HG03135 (cell line): ENCODE measurements at regions not wholly inside any gene's neighbourhood (a gene's known extent, or its start where the extent isn't known, plus 50 kb on each side); places are given as distances from the start of the nearest gene placed in this dataset.

Source experiments
- ATAC-seq: cut with Tn5 transposase; IDR thresholded peaks from one replicate; pipeline ENCODE4 v1.9.1; 2021; ENCODE audit warnings: mild to moderate bottlenecking, moderate library complexity; ENCODE audit not compliant: unreplicated experiment

- no peak for ATAC-seq
Observed at GRCh38 chr9:7961076-7961475, 161.5 kb upstream of the DMAC1 start.

DNA sequence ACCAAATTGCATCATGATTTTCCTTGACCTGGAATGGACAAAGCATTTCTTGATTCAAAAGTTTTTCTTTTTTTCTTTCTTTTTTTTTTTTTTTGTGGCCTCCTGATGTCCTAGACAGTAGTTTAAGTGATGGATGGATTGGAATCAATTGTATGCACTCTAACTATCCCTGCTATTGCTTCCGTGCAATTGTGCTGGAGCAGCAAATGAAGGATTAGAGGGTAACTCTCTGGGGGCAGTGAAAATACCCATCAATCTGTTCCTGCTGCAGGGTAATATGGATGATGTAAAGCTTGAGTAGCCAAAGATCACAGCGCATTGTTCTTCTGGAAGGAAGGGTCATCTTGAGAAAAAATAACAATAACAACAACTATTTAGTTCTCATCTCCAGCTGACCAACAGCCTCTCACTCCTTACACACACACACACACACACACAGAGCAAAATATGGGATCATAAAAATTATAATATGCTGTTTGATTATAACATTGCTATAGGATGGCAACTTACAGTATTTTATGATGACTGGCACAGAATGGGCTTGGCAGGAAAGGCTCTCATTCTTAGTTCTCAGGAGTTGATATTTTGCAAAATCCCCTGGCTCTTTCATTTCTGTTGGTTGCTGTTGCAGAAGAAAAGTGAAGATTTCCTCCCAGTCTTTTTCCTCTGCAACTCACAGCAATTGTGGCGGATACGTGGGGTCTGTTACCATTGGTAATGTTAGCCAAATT lies 160.9 kb upstream of the DMAC1 start:
- ATAC-seq = no peak

GRCh38 chr9:7957803-7958202 lies 158.2 kb upstream of the DMAC1 start:
- ATAC-seq = no peak

GRCh38 chr9:7947577-7947976 lies 148.0 kb upstream of the DMAC1 start:
- no peak for ATAC-seq

- no peak for ATAC-seq
Observed at GRCh38 chr9:7946458-7946857, 146.9 kb upstream of the DMAC1 start.

GRCh38 chr9:7944572-7944971 lies 145.0 kb upstream of the DMAC1 start:
- ATAC-seq = no peak

DNA sequence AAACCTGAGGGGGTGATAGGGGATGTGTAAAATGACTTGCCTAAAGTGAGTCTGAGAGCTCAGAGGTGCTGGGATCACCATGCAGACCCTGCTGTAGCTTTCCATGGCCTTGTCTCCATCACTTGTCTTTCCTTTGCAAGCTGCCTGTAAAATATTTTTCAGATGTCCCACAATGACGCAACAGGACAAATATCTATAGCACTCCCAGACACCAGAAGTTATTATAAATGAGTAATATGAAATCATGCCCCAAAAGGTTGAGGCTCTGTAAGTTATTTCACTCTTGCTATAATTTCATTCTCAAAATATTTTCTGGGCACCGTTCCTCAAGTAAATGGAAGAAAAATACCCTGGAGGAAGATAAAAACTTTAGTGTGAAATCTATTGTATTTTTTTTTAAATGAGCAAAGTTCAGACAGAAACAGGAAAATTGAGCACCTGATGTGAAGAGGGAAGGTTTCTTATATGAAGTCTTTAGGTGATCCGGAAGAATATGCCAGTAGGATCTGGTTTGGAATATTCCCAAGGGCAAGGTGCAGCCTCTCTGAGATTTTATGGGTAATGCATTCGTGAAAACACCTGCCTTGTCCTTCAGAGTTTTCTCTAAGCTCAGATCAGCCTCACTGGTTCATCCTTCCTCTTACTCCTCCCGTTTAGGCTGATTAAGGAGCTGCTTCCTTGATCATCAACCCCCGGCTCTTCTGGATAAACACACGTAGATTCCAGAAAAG lies 138.3 kb upstream of the DMAC1 start:
- no peak for ATAC-seq

DNA sequence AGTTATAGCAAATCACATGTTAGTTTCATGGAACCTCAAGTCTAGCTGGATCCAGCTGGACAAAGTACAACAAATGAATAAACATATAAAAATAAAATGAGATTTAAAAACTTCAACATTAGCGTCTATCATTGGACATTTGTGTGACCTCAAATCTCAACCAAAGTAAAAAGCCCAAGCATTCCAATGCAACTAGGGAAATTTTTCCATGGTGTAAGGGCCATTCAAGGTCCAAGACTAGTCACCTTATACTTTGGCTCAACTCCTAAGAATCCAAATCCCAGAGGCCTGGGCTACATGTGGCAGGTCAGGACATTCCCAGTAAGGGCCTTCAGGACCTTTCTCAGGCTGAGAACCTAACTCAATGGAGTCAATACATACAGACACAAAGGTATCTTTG lies 137.4 kb upstream of the DMAC1 start:
- no peak for ATAC-seq

DNA sequence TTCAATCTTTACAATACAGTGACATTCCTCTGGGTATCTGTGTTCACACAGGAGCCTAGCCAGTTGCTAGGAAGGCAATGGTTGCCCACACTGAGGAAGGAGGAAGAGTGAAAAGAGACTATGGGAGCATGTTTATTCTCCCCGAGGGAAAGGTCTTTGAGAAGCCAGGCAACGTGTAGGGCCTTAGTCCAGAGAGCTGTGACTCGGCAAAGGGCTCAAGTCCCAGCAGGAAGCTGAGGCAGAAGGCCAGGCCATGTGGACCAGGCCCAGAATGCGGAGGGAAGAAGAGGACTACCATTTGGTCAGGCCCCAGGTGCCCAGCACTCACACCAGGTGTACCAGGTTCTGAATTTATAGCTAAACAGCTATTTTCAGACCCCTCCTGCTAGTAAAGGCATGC lies 136.6 kb upstream of the DMAC1 start:
- ATAC-seq = no peak

DNA sequence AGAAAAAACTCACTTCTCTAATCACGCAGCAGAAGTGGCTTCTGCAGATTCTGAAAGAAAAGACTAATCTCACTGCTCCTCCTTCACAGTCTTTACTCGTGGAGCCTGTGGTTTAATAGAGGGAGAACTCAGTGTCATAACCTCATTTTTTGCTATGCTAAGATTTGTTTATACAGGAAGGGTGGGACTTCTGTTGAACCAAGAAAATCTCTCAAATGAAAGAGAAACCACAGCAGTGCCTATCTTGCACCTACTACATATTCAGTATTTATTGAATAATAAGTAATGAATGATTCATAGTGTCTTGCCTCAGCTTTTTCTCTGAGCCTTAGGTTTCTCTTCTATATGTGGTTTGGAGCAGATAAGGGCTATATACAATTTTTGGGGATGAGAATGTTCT lies 136.1 kb upstream of the DMAC1 start:
- ATAC-seq = peak; percentile 77

GRCh38 chr9:7932767-7933166 lies 133.2 kb upstream of the DMAC1 start:
- ATAC-seq = no peak

GRCh38 chr9:7930613-7931012 lies 131.0 kb upstream of the DMAC1 start:
- no peak for ATAC-seq

GRCh38 chr9:7921545-7922197 lies 122.1 kb upstream of the DMAC1 start:
- ATAC-seq = no peak

DNA sequence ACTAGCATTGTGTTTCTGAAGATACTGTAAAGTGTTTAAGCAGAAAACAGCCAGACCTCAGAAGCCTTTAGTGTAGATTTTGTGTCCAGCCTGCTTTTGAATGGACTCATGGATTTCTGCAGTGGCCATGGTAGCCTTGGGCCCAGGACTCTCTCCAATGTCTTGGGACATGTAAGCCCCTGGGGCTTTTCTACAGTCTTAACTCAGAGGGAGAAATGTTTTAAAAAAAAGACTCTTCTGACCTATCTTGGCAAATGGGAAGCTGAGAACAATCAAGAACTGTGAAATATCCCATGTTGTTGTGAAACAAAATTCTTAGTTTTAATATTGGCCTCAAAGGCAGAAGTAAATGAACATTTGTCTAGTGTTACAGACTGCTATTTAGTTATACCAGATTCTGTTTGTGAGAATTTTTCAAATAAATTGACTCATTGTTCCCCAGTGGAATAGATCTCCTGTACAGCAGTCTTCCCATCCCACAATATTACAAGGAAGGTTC lies 112.5 kb upstream of the DMAC1 start:
- ATAC-seq = no peak

- ATAC-seq = no peak
Observed at GRCh38 chr9:7910426-7911020, 110.9 kb upstream of the DMAC1 start.

DNA sequence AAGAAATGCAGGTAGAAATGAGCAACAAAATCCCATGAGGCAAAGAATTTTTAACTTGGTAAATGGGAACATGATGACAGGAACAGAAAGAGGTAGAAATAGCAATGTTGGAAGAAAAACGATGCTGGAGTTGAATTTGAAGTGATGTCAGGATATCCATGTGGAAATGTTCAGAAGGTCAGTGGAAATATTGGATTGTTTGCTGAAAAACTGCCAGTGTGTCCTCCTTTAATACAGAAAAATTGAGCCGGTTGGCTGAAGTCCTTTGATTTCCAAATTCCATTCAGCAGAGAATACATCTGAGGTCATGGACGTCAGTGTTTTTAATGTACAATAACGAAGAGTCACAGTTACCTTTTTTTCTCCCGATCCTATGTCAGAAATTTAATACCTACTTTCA lies 110.0 kb upstream of the DMAC1 start:
- no peak for ATAC-seq

DNA sequence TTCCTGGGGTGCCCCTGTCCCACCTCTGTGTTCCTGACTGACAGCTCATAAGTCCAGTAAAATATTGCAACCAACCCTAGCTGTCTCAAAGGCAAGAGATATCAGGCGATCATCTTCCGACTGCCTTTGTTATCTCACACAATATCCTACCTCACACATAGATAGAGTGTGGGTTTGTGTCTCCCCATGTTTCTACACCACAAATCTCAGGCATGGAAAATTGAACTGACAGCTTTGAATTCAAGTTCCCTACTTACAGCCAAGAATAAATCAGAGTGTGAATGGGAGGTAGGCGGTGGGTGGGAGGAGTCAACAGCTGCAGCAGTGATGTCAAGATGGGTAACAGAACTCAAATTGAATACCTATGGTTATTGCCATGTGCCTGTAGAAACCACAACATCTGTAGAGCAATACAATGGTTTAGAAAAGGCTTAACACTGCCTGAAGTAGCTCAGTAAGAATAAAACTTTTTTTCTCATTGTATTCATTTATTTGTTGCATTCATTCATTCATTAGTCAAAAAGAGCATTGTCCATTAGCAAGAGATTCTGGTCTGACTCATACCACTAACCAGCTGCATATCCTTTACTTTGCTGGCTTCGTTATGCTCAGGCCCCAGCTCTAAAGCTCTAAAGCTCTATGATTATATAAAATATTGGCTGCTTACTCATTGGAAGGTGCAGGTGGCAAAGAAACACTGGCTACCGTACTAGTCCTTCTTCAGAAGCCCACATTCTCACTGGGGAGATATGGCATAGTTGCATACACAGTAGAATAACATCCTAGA lies 108.2 kb upstream of the DMAC1 start:
- no peak for ATAC-seq

DNA sequence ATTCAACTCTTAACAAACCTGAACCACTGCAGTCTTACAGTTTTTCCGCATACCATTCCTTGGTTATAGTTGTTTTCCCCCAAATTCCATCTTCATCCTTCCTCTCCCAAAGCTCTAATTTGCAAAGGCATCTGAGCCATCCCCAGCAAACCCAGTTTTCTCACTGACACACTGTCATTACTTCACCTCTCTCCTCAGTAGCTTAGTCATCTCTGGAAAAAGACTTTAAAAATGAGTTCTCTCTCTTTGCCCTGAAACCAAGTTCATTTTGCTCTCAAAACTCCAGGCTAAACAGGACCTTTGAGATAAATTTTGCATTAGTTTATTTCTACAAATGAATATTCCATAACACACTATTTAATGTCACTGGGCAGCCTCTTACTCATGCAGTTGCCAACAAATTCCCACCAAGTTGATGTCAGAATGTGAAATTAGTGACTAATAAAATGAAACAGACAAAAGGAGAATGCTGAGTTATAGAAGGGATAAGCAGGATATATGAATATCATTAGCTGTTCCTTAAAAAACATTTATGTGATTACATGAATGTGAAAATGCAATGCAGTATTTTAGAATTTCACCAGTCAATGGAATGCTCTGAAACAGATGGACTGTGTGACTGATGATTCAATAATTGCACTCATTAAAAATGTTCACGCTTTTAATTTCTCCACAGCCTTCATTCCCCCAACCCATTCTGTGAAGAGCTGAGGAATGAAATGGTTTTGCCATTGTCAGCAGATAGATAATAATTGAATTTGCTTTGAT lies 107.4 kb upstream of the DMAC1 start:
- no peak for ATAC-seq

GRCh38 chr9:7901621-7902020 lies 102.0 kb upstream of the DMAC1 start:
- no peak for ATAC-seq

DNA sequence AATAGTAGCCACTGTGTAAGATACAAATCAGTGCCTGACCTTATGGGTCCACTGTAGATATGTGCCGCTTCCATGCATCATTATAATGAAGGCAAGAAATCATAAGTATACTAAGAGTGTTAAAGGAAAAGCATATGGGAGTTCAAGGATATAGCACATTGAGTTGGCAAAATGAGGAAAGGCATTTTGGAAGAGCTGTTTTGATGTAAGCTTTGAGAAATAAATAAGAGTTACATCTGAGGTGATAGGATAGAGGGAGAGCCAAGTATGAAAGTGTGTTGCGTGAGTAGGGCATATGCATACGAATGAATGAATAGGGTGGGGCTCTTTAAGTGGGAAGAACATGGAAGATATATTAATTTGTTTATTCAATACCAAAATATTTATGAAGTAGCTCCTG lies 101.0 kb upstream of the DMAC1 start:
- no peak for ATAC-seq
